Natural killer cell (primary cell): ENCODE measurements at regions not wholly inside any gene's neighbourhood (a gene's known extent, or its start where the extent isn't known, plus 50 kb on each side); places are given as distances from the start of the nearest gene placed in this dataset.

Experiments used
- ATAC-seq, 3 donors: fragments of 150-1000 bp in 2 of 3; fragments of 200-7000 bp in 1 of 3; cut with Tn5 transposase; 1 replicate in 1 of 3; 2 replicates in 2 of 3; pipeline ENCODE4 v1.10.0; 2021; ENCODE audit warnings: mild to moderate bottlenecking in 2 of 3, moderate library complexity in 2 of 3
- DNase-seq, 2 donors: peaks; one replicate each; pipeline versions ENCODE4 v3.0.0 to v3.0.0-alpha.2; 2013 to 2021; ENCODE audit warnings: mixed read lengths in 1 of 2
- H3K27ac ChIP-seq: one replicate; pipeline ENCODE4 v1.5.1; 2013; ENCODE audit warnings: mild to moderate bottlenecking, low read length
- H3K27me3 ChIP-seq: one replicate; pipeline ENCODE4 v1.6.1; 2013; ENCODE audit warnings: low read length; ENCODE audit not compliant: control insufficient read depth, insufficient read depth
- H3K36me3 ChIP-seq: one replicate; pipeline ENCODE4 v1.6.1; 2013; ENCODE audit warnings: low read length; ENCODE audit not compliant: control insufficient read depth, insufficient read depth
- H3K4me1 ChIP-seq: one replicate; pipeline ENCODE4 v1.6.1; 2013; ENCODE audit warnings: low read length; ENCODE audit not compliant: control insufficient read depth, insufficient read depth
- H3K4me3 ChIP-seq: one replicate; pipeline ENCODE4 v1.5.1; 2013; ENCODE audit warnings: low read length
- H3K9me3 ChIP-seq: one replicate; pipeline ENCODE4 v1.6.1; 2013; ENCODE audit warnings: low read length; ENCODE audit not compliant: control insufficient read depth, insufficient read depth
- H3K27ac Mint-ChIP-seq, 2 donors: one replicate each; pipeline ENCODE4 v1.8.0; 2022; ENCODE audit warnings: mild to moderate bottlenecking in 2 of 2, mixed read lengths in 2 of 2, moderate library complexity in 1 of 2
- H3K27me3 Mint-ChIP-seq, 2 donors: one replicate each; pipeline ENCODE4 v1.8.0; 2022; ENCODE audit warnings: low read depth in 2 of 2, mixed read lengths in 2 of 2
- H3K36me3 Mint-ChIP-seq: one replicate; pipeline ENCODE4 v1.8.0; 2022; ENCODE audit warnings: mixed read lengths
- H3K4me1 Mint-ChIP-seq, 2 donors: one replicate each; pipeline ENCODE4 v1.8.0; 2022; ENCODE audit warnings: mixed read lengths in 2 of 2
- H3K4me3 Mint-ChIP-seq: one replicate; pipeline ENCODE4 v1.8.0; 2022; ENCODE audit warnings: mild to moderate bottlenecking, moderate library complexity, mixed read lengths
- H3K9me3 Mint-ChIP-seq, 2 donors: one replicate each; pipeline ENCODE4 v1.8.0; 2022; ENCODE audit warnings: mixed read lengths in 2 of 2
- WGBS: methylation state at CpG from one replicate; pipeline ENCODE4 v1.1.7; 2013; ENCODE audit warnings: missing lambda C conversion rate; ENCODE audit not compliant: insufficient coverage; 5-methylcytosine and 5-hydroxymethylcytosine counted together
- intact Hi-C: fragments of 100-400 bp; cut with micrococcal nuclease; formaldehyde crosslinking; loops from one replicate; pipeline ENCODE4 v1.14.2; 2022
- TF ChIP-seq, protein P1 (sequence below): fragments of 200-600 bp; IDR thresholded peaks from one replicate; pipeline ENCODE4 v1.8.0; 2022; ENCODE audit warnings: antibody characterized with exemption

- H3K27ac Mint-ChIP-seq = no peak overlapping the region
- no peak for DNase-seq
- ATAC-seq = no peak
- Histone ChIP-seq H3K4me1 (no peaks in the 10 kb centered on the region), H3K36me3 (no peaks in the 10 kb centered on the region), H3K27me3 (no peaks in the 10 kb centered on the region), H3K9me3 (no peaks in the 10 kb centered on the region), H3K4me3 (no peak overlapping the region), H3K27ac (no peak overlapping the region)
- peaks cover 2 to 5% of the 10 kb centered on the region in 2 donors for H3K9me3 Mint-ChIP-seq
- no CpG with 5 or more reads among the region's 1 CpG for WGBS
- TF ChIP-seq, protein P1, sequence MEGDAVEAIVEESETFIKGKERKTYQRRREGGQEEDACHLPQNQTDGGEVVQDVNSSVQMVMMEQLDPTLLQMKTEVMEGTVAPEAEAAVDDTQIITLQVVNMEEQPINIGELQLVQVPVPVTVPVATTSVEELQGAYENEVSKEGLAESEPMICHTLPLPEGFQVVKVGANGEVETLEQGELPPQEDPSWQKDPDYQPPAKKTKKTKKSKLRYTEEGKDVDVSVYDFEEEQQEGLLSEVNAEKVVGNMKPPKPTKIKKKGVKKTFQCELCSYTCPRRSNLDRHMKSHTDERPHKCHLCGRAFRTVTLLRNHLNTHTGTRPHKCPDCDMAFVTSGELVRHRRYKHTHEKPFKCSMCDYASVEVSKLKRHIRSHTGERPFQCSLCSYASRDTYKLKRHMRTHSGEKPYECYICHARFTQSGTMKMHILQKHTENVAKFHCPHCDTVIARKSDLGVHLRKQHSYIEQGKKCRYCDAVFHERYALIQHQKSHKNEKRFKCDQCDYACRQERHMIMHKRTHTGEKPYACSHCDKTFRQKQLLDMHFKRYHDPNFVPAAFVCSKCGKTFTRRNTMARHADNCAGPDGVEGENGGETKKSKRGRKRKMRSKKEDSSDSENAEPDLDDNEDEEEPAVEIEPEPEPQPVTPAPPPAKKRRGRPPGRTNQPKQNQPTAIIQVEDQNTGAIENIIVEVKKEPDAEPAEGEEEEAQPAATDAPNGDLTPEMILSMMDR = no peak
- no peak overlapping the region for H3K4me3 Mint-ChIP-seq
- no peaks in the 10 kb centered on the region for H3K27me3 Mint-ChIP-seq
- H3K4me1 Mint-ChIP-seq = no peaks in the 10 kb centered on the region
- intact Hi-C loops = no loop called here
- no peaks in the 10 kb centered on the region for H3K36me3 Mint-ChIP-seq
Measured at GRCh38 chr4:156036496-156036895, 82.8 kb upstream of the CTSO start.

GRCh38 chr4:156029691-156030090 lies 76.0 kb upstream of the CTSO start:
- no peaks in the 10 kb centered on the region for H3K36me3 Mint-ChIP-seq
- H3K4me3 Mint-ChIP-seq = no peak overlapping the region
- TF ChIP-seq, protein P1 = no peak
- no peak for DNase-seq
- H3K27me3 Mint-ChIP-seq = no peaks in the 10 kb centered on the region
- H3K4me1 Mint-ChIP-seq = no peaks in the 10 kb centered on the region
- Histone ChIP-seq H3K36me3 (no peaks in the 10 kb centered on the region), H3K27me3 (no peaks in the 10 kb centered on the region), H3K4me3 (no peak overlapping the region), H3K9me3 (no peaks in the 10 kb centered on the region), H3K4me1 (no peaks in the 10 kb centered on the region), H3K27ac (no peak overlapping the region)
- WGBS = 92% methylated on average over 1 of the region's 1 CpG
- no peak overlapping the region for H3K27ac Mint-ChIP-seq
- ATAC-seq = no peak
- no peaks in the 10 kb centered on the region for H3K9me3 Mint-ChIP-seq
- intact Hi-C loops = no loop called here

GRCh38 chr4:156021298-156021697 lies 67.6 kb upstream of the CTSO start:
- Mint-ChIP-seq H3K27me3 (no peaks in the 10 kb centered on the region), H3K4me3 (no peak overlapping the region), H3K4me1 (no peaks in the 10 kb centered on the region), H3K27ac (no peak overlapping the region), H3K9me3 (peaks cover 0 to 3% of the 10 kb centered on the region in 2 donors), H3K36me3 (no peaks in the 10 kb centered on the region)
- 88% methylated on average over 6 of the region's 6 CpGs for WGBS
- Histone ChIP-seq H3K36me3 (no peaks in the 10 kb centered on the region), H3K9me3 (no peaks in the 10 kb centered on the region), H3K27me3 (no peaks in the 10 kb centered on the region), H3K4me1 (no peaks in the 10 kb centered on the region), H3K27ac (no peak overlapping the region), H3K4me3 (no peak overlapping the region)
- intact Hi-C loops = no loop called here
- TF ChIP-seq, protein P1 = no peak
- ATAC-seq = no peak
- no peak for DNase-seq

- H3K27ac Mint-ChIP-seq = no peak overlapping the region
- H3K36me3 ChIP-seq = no peaks in the 10 kb centered on the region
- no peaks in the 10 kb centered on the region for H3K4me1 Mint-ChIP-seq
- intact Hi-C loops = no loop called here
- 23% methylated on average over 1 of the region's 2 CpGs for WGBS
- no peaks in the 10 kb centered on the region for H3K27me3 ChIP-seq
- H3K4me3 Mint-ChIP-seq = no peak overlapping the region
- no peaks in the 10 kb centered on the region for H3K36me3 Mint-ChIP-seq
- H3K9me3 Mint-ChIP-seq = peaks cover 0 to 4% of the 10 kb centered on the region in 2 donors
- no peak overlapping the region for H3K27ac ChIP-seq
- no peaks in the 10 kb centered on the region for H3K4me1 ChIP-seq
- ATAC-seq = no peak
- DNase-seq = no peak
- no peaks in the 10 kb centered on the region for H3K27me3 Mint-ChIP-seq
- H3K4me3 ChIP-seq = no peak overlapping the region
- H3K9me3 ChIP-seq = no peaks in the 10 kb centered on the region
- TF ChIP-seq, protein P1 = no peak
Measured at GRCh38 chr4:156019246-156019645, 65.6 kb upstream of the CTSO start.
